Hepatocyte (in vitro differentiated cells): ENCODE measurements at regions not wholly inside any gene's neighbourhood (a gene's known extent, or its start where the extent isn't known, plus 50 kb on each side); places are given as distances from the start of the nearest gene placed in this dataset.

Experiments used
- CTCF ChIP-seq: fragments of 200-600 bp; sonication (generic); IDR thresholded peaks from 2 replicates; pipeline ENCODE4 v1.5.1; 2016; ENCODE audit warnings: antibody characterized with exemption, mild to moderate bottlenecking; ENCODE audit not compliant: poor library complexity
- EZH2 ChIP-seq: fragments of 200-600 bp; sonication (generic); IDR thresholded peaks from 2 replicates; pipeline ENCODE4 v1.6.1; 2016; ENCODE audit warnings: antibody characterized with exemption, mild to moderate bottlenecking, borderline replicate concordance

- TF ChIP-seq CTCF = no peak
- no peak for TF ChIP-seq EZH2
These were observed 490.3 kb downstream of the SLC6A15 start for GRCh38 chr12:84422340-84422739.
